Gastroesophageal sphincter (tissue), 3 donors: ENCODE measurements at regions not wholly inside any gene's neighbourhood (a gene's known extent, or its start where the extent isn't known, plus 50 kb on each side); places are given as distances from the start of the nearest gene placed in this dataset.

ENCODE experiments used
- EP300 ChIP-seq: sonication (generic); formaldehyde crosslinking; IDR thresholded peaks from one replicate; pipeline ENCODE4 v1.6.1; 2017; ENCODE audit warnings: antibody characterized with exemption, mild to moderate bottlenecking
- POLR2A ChIP-seq, 2 donors: fragments of 450-650 bp; IDR thresholded peaks; one replicate each; pipeline ENCODE4 v1.6.1; 2017; ENCODE audit warnings: antibody characterized with exemption in 2 of 2, mild to moderate bottlenecking in 2 of 2, moderate library complexity in 1 of 2
- POLR2AphosphoS5 ChIP-seq: sonication (generic); formaldehyde crosslinking; IDR thresholded peaks from one replicate; pipeline ENCODE4 v1.6.1; 2017; ENCODE audit warnings: antibody characterized with exemption
- TF ChIP-seq, protein P1 (sequence below), 4 experiments: fragments of 200-600 bp in 2 of 4; fragments of 450-650 bp in 2 of 4; sonication (generic) in 1 of 4; IDR thresholded peaks; one replicate each; pipeline ENCODE4 v1.5.1; 2017 to 2019; ENCODE audit warnings: antibody characterized with exemption in 4 of 4, mild to moderate bottlenecking in 2 of 4, moderate library complexity in 2 of 4

DNA sequence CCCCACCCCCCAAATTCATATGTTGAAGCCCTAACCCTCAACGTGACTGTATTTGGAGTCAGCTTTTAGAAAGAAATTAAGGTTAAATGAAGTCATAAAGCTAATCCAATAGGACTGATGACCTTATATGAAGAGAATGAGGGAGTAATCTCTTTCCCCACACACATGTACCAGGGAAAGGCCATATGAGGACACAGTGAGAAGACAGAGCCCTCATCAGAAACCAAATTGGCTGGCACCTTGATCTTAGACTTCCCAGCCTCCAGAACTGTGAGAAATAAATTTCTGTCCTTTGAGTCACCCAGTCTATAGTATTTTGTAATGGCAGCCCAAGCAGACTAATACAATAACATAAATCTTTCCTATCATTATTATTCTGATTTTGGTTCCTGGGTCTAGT is 194.7 kb upstream of the NANOGP8 start:
- TF ChIP-seq, protein P1, sequence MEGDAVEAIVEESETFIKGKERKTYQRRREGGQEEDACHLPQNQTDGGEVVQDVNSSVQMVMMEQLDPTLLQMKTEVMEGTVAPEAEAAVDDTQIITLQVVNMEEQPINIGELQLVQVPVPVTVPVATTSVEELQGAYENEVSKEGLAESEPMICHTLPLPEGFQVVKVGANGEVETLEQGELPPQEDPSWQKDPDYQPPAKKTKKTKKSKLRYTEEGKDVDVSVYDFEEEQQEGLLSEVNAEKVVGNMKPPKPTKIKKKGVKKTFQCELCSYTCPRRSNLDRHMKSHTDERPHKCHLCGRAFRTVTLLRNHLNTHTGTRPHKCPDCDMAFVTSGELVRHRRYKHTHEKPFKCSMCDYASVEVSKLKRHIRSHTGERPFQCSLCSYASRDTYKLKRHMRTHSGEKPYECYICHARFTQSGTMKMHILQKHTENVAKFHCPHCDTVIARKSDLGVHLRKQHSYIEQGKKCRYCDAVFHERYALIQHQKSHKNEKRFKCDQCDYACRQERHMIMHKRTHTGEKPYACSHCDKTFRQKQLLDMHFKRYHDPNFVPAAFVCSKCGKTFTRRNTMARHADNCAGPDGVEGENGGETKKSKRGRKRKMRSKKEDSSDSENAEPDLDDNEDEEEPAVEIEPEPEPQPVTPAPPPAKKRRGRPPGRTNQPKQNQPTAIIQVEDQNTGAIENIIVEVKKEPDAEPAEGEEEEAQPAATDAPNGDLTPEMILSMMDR (IDR thresholded peaks at IDR 0.05) = no peak
- TF ChIP-seq EP300 = no peak
- TF ChIP-seq POLR2A (IDR thresholded peaks at IDR 0.05) = no peak
- no peak for TF ChIP-seq POLR2AphosphoS5
